Keratinocyte (primary cell): ENCODE measurements at regions not wholly inside any gene's neighbourhood (a gene's known extent, or its start where the extent isn't known, plus 50 kb on each side); places are given as distances from the start of the nearest gene placed in this dataset.

Source experiments
- DNase-seq: peaks from one replicate; pipeline ENCODE4 v3.0.0-alpha.2; 2011; ENCODE audit warnings: low read depth, missing footprints, low spot score
- FAIRE-seq: peaks from 2 replicates; lab custom pipeline; 2011; peaks lifted over from hg19 to GRCh38; lab: Jason Lieb, UNC
- H2AFZ ChIP-seq: 2 replicates; pipeline ENCODE4 v1.6.0; 2012; ENCODE audit warnings: low read length, control low read depth, inconsistent platforms; ENCODE audit not compliant: control insufficient read depth
- H3K27ac ChIP-seq: 2 replicates; pipeline ENCODE4 v1.5.1; 2011; ENCODE audit warnings: low read length; ENCODE audit not compliant: control insufficient read depth, insufficient read depth
- H3K27me3 ChIP-seq: 3 replicates; pipeline ENCODE4 v1.6.0; 2011; ENCODE audit warnings: low read length; ENCODE audit not compliant: control insufficient read depth, insufficient read depth; ENCODE audit errors: extremely low read depth
- H3K36me3 ChIP-seq, 2 experiments: 2 replicates in 1 of 2; 3 replicates in 1 of 2; pipeline ENCODE4 v1.5.1; 2011; ENCODE audit warnings: low read length in 2 of 2, mild to moderate bottlenecking in 1 of 2; ENCODE audit not compliant: control insufficient read depth in 2 of 2, insufficient read depth in 2 of 2; ENCODE audit errors: extremely low read depth in 1 of 2
- H3K4me1 ChIP-seq: 3 replicates; pipeline ENCODE4 v1.5.1; 2011; ENCODE audit warnings: low read length; ENCODE audit not compliant: control insufficient read depth, insufficient read depth; ENCODE audit errors: extremely low read depth
- H3K4me2 ChIP-seq: 3 replicates; pipeline ENCODE4 v1.6.0; 2011; ENCODE audit warnings: low read depth, low read length; ENCODE audit not compliant: control insufficient read depth, insufficient read depth; ENCODE audit errors: extremely low read depth
- H3K4me3 ChIP-seq, 3 experiments: fragments of 200-600 bp in 1 of 3; sonication (generic) in 1 of 3; 2 replicates in 2 of 3; 3 replicates in 1 of 3; pipeline ENCODE4 v1.5.1; 2011 to 2016; ENCODE audit warnings: low read length in 3 of 3, mild to moderate bottlenecking in 3 of 3, control low read depth in 2 of 3, inconsistent platforms in 1 of 3, low read depth in 1 of 3, mixed read lengths in 1 of 3, mixed run types in 1 of 3, moderate library complexity in 1 of 3; ENCODE audit not compliant: control insufficient read depth in 2 of 3, insufficient read depth in 2 of 3; ENCODE audit errors: extremely low read depth in 1 of 3
- H3K79me2 ChIP-seq: 2 replicates; pipeline ENCODE4 v1.6.0; 2012; ENCODE audit warnings: low read length; ENCODE audit not compliant: control insufficient read depth, insufficient read depth
- H3K9ac ChIP-seq: 3 replicates; pipeline ENCODE4 v1.6.0; 2011; ENCODE audit warnings: low read length; ENCODE audit not compliant: control insufficient read depth, insufficient read depth; ENCODE audit errors: extremely low read depth
- H3K9me1 ChIP-seq: 3 replicates; pipeline ENCODE4 v1.6.0; 2011; ENCODE audit warnings: low read length; ENCODE audit not compliant: control insufficient read depth, insufficient read depth; ENCODE audit errors: extremely low read depth
- H3K9me3 ChIP-seq: 2 replicates; pipeline ENCODE4 v1.5.1; 2012; ENCODE audit warnings: low read depth, low read length; ENCODE audit not compliant: control insufficient read depth
- H4K20me1 ChIP-seq: 3 replicates; pipeline ENCODE4 v1.6.0; 2011; ENCODE audit warnings: low read length; ENCODE audit not compliant: control insufficient read depth, insufficient read depth; ENCODE audit errors: extremely low read depth
- CTCF ChIP-seq, 3 experiments: IDR thresholded peaks in 1 of 3; conservative IDR thresholded peaks in 1 of 3; optimal IDR thresholded peaks in 1 of 3; 2 replicates in 2 of 3; 3 replicates in 1 of 3; pipeline versions ENCODE3 to v1.5.1; 2011; ENCODE audit warnings: low read length in 3 of 3, mild to moderate bottlenecking in 3 of 3, moderate library complexity in 2 of 3, control low read depth in 1 of 3, inconsistent platforms in 1 of 3; ENCODE audit not compliant: insufficient read depth in 2 of 3; ENCODE audit errors: extremely low read depth in 1 of 3
- EZH2 ChIP-seq: IDR thresholded peaks from one replicate; pipeline ENCODE4 v1.6.1; 2012; ENCODE audit warnings: inconsistent platforms, mild to moderate bottlenecking, low read length, moderate library complexity
- dilution Hi-C: fragments of 300-500 bp; cut with MboI; formaldehyde crosslinking; loops from one replicate; pipeline ENCODE4 v1.7.0; 2020; ENCODE audit warnings: low sequenced_read_pairs; ENCODE audit not compliant: extremely low pct_ligation_motif_present

- H3K9me1 ChIP-seq: no peaks in the 10 kb centered on the region
- H3K79me2 ChIP-seq: no peaks in the 10 kb centered on the region
- H4K20me1 ChIP-seq: no peaks in the 10 kb centered on the region
- peaks cover 4% of the 10 kb centered on the region for H3K4me1 ChIP-seq
- no peaks in the 10 kb centered on the region for H3K9me3 ChIP-seq
- FAIRE-seq: peak; percentile 76
- H3K27ac ChIP-seq: no peak overlapping the region
- dilution Hi-C loops: no loop called here
- no peak for DNase-seq
- peak overlapping the region; percentile 56 for H2AFZ ChIP-seq
- H3K4me2 ChIP-seq: no peak overlapping the region
- H3K4me3 ChIP-seq: no peak overlapping the region
- no peak overlapping the region for H3K9ac ChIP-seq
- no peaks in the 10 kb centered on the region for H3K36me3 ChIP-seq
- TF ChIP-seq CTCF (optimal IDR thresholded peaks at IDR 0.05 in 1 of 3, IDR thresholded peaks at IDR 0.05 in 1 of 3, conservative IDR thresholded peaks at IDR 0.05 in 1 of 3; ENCODE audit: extremely low read depth in 1 of 3, insufficient read depth in 2 of 3, low read length in 3 of 3) (no peak), EZH2 (no peak)
- H3K27me3 ChIP-seq: no peaks in the 10 kb centered on the region
These were observed 68.8 kb downstream of the GJA1 start for GRCh38 chr6:121504227-121504626.

- Histone ChIP-seq H3K9me3 (no peaks in the 10 kb centered on the region), H3K27me3 (no peaks in the 10 kb centered on the region), H3K9ac (no peak overlapping the region), H3K79me2 (no peaks in the 10 kb centered on the region), H3K27ac (no peak overlapping the region), H3K36me3 (no peaks in the 10 kb centered on the region), H3K4me3 (no peak overlapping the region), H3K4me2 (no peak overlapping the region), H3K4me1 (peaks cover 4% of the 10 kb centered on the region), H3K9me1 (no peaks in the 10 kb centered on the region), H2AFZ (no peak overlapping the region), H4K20me1 (no peaks in the 10 kb centered on the region)
- dilution Hi-C loops: no loop called here
- FAIRE-seq: no peak
- no peak for DNase-seq
- TF ChIP-seq CTCF (optimal IDR thresholded peaks at IDR 0.05 in 1 of 3, IDR thresholded peaks at IDR 0.05 in 1 of 3, conservative IDR thresholded peaks at IDR 0.05 in 1 of 3; ENCODE audit: extremely low read depth in 1 of 3, insufficient read depth in 2 of 3, low read length in 3 of 3): no peak
- no peak for TF ChIP-seq EZH2
These were observed 69.8 kb downstream of the GJA1 start for GRCh38 chr6:121505284-121505683.
